ENCODE measurements at regions not wholly inside any gene's neighbourhood (a gene's known extent, or its start where the extent isn't known, plus 50 kb on each side); places are given as distances from the start of the nearest gene placed in this dataset.

- no peak for DNase-seq
- no peak for ATAC-seq (ENCODE audit: low read depth in 2 of 2)
- Mint-ChIP-seq H3K27me3 (no peaks in the 10 kb centered on the region), H3K9me3 (no peaks in the 10 kb centered on the region), H3K36me3 (no peaks in the 10 kb centered on the region), H3K4me1 (no peaks in the 10 kb centered on the region), H3K4me3 (no peak overlapping the region), H3K27ac (no peak overlapping the region)
Measured at GRCh38 chr3:78402720-78403119, 1362.8 kb downstream of the ROBO2 start.

DNA sequence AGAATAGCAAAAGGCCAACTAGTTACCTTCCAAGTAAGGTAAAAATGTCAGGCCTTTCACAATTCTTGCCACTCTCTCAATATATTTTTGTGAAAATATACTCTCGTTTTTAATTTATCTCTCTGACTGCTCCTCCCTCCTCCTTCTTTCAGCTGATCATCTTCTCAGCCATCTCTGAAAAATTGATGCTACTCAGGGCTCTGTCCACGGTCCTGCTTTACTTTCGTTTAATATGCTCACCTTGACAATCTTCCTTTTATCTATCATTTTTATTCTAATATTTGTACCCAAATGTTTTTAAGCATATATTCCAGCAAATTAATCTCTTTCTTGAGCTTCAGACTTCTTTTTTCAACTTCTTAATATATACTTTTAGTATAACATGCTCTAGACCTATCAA, 1362.1 kb downstream of the ROBO1 start:
- DNase-seq = no peak
- no peaks in the 10 kb centered on the region for H3K4me1 Mint-ChIP-seq
- no peaks in the 10 kb centered on the region for H3K36me3 Mint-ChIP-seq
- H3K27me3 Mint-ChIP-seq = no peaks in the 10 kb centered on the region
- H3K9me3 Mint-ChIP-seq = peaks cover 0 to 2% (median 0%) of the 10 kb centered on the region in 7 donors
- no peak overlapping the region for H3K4me3 Mint-ChIP-seq
- H3K27ac Mint-ChIP-seq = no peak overlapping the region
- ATAC-seq (ENCODE audit: low read depth in 2 of 2) = no peak

GRCh38 chr3:78406396-78406795, 1361.4 kb downstream of the ROBO1 start:
- no peak overlapping the region for H3K4me3 Mint-ChIP-seq
- H3K36me3 Mint-ChIP-seq = no peaks in the 10 kb centered on the region
- H3K9me3 Mint-ChIP-seq = peaks cover 0 to 2% (median 0%) of the 10 kb centered on the region in 7 donors
- H3K27me3 Mint-ChIP-seq = no peaks in the 10 kb centered on the region
- DNase-seq (no peak), ATAC-seq (ENCODE audit: low read depth in 2 of 2) (no peak)
- no peak overlapping the region for H3K27ac Mint-ChIP-seq
- H3K4me1 Mint-ChIP-seq = no peaks in the 10 kb centered on the region

- Mint-ChIP-seq H3K9me3 (peaks cover 0 to 5% (median 0%) of the 10 kb centered on the region in 7 donors), H3K27me3 (no peaks in the 10 kb centered on the region), H3K36me3 (no peaks in the 10 kb centered on the region), H3K4me3 (no peak overlapping the region), H3K4me1 (no peaks in the 10 kb centered on the region), H3K27ac (no peak overlapping the region)
- no peak for ATAC-seq (ENCODE audit: low read depth in 2 of 2)
- DNase-seq = no peak
Measured at GRCh38 chr3:78410077-78410476, 1357.7 kb downstream of the ROBO1 start.

DNA sequence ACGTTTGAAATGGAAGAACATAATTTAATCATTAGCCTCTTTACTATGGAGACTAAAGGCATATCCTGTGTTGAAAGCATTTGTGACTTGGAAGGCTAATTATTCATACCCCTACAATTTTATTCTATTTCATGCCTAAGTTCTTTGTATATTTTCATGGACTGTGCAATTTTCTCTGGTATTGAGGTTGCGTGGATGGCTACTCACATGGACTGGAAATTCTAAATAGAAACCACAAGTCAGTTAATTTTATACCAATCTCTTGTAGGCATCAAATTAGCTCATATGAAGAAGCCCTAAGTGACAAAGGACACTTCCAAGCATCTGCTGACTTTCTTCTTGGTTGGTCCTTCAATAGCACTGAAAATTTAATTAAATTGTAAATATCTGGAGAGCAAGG, 1353.5 kb downstream of the ROBO1 start:
- Mint-ChIP-seq H3K9me3 (peaks cover 0 to 13% (median 0%) of the 10 kb centered on the region in 7 donors), H3K4me1 (no peaks in the 10 kb centered on the region), H3K27me3 (no peaks in the 10 kb centered on the region), H3K4me3 (no peak overlapping the region), H3K36me3 (no peaks in the 10 kb centered on the region), H3K27ac (no peak overlapping the region)
- no peak for ATAC-seq (ENCODE audit: low read depth in 2 of 2)
- no peak for DNase-seq

- Mint-ChIP-seq H3K4me3 (no peak overlapping the region), H3K27me3 (no peaks in the 10 kb centered on the region), H3K4me1 (no peaks in the 10 kb centered on the region), H3K9me3 (peaks cover 0 to 12% (median 4%) of the 10 kb centered on the region in 7 donors), H3K27ac (no peak overlapping the region), H3K36me3 (no peaks in the 10 kb centered on the region)
- ATAC-seq (ENCODE audit: low read depth in 2 of 2) = no peak
- no peak for DNase-seq
Measured at GRCh38 chr3:78420611-78421010, 1347.2 kb downstream of the ROBO1 start.

DNA sequence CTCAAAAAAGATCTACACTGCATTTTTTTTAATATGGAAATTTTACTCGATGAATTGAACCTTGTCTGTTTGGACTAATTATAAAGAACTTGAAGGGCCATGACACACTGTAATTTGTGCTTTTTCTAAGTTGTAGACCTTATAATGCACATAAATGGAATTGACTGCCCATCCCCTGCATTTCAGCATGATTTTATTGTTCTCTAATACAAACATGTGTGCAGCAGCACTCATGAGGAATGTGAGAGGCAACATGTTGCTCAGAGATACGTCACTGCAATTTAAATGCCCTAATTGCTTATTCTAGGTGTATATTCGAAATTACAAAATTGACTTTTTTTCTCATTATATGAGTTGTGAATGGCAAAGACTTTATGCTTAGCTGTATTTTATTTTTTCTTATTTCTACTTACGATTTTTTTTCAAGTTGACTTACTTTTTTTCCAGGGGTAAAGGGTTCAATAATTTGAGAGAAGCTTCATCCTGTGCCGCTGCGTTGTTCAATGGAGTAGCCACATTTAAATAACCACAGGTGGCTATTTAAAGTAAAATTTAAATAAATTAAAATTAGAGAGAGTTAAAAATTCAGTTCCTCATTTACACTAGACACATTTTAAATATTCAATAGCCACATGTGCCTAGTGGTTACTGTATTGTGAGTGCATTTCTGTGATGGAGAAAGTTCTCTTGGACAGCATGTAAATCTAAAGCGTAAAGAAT, 1346.4 kb downstream of the ROBO1 start:
- H3K9me3 Mint-ChIP-seq = peaks cover 0 to 12% (median 4%) of the 10 kb centered on the region in 7 donors

DNA sequence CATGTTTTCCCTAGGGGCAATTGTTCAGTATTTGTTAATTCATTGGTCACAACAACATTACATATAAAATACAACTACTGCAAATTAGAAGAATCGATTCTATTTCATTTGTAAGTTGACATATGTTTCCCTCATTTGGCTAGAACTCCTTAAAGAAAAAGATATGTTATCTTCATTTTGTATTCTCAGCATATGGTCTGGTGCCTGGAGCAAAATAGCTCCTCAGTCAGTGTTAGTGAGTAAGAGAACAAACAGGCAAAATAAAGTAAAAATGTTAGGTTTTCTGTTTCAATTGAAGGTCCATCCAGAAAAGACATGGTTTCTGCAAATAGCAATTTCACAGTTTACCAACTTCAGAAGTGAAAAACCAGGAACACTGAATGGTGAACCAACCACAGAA, 1343.1 kb downstream of the ROBO1 start:
- Mint-ChIP-seq H3K27ac (no peak overlapping the region), H3K4me3 (no peak overlapping the region), H3K4me1 (no peaks in the 10 kb centered on the region), H3K27me3 (no peaks in the 10 kb centered on the region), H3K9me3 (peaks cover 0 to 10% (median 4%) of the 10 kb centered on the region in 7 donors), H3K36me3 (no peaks in the 10 kb centered on the region)
- no peak for ATAC-seq (ENCODE audit: low read depth in 2 of 2)
- no peak for DNase-seq

More for the DNA sequence above, 1346.4 kb downstream of the ROBO1 start:
- H3K27me3 Mint-ChIP-seq = no peaks in the 10 kb centered on the region
- H3K27ac Mint-ChIP-seq = no peak overlapping the region
- DNase-seq (no peak), ATAC-seq (ENCODE audit: low read depth in 2 of 2) (no peak)
- H3K4me3 Mint-ChIP-seq = no peak overlapping the region
- H3K4me1 Mint-ChIP-seq = no peaks in the 10 kb centered on the region
- H3K36me3 Mint-ChIP-seq = no peaks in the 10 kb centered on the region

DNA sequence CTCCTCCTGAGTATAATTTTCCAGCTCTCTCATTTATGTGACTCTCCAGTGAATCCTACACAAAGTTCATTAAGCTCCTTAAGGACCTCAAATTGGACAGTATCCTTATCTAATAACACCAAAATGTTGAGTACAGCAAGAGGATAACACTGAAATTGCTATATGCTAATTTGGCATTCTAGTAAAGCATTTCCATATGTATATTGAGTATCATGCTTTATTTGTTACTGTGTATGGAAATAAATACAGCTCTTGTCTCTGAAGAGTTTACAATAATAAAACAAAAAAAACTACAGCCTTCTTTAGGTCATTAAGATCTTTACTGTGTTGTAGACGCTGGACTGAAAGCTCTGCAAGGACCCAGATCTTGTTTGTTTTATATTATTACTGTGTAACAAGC, 1341.3 kb downstream of the ROBO1 start:
- no peaks in the 10 kb centered on the region for H3K4me1 Mint-ChIP-seq
- no peaks in the 10 kb centered on the region for H3K36me3 Mint-ChIP-seq
- H3K27me3 Mint-ChIP-seq = no peaks in the 10 kb centered on the region
- H3K4me3 Mint-ChIP-seq = no peak overlapping the region
- no peak overlapping the region for H3K27ac Mint-ChIP-seq
- no peak for DNase-seq
- no peak for ATAC-seq (ENCODE audit: low read depth in 2 of 2)
- peaks cover 0 to 14% (median 3%) of the 10 kb centered on the region in 7 donors for H3K9me3 Mint-ChIP-seq

DNA sequence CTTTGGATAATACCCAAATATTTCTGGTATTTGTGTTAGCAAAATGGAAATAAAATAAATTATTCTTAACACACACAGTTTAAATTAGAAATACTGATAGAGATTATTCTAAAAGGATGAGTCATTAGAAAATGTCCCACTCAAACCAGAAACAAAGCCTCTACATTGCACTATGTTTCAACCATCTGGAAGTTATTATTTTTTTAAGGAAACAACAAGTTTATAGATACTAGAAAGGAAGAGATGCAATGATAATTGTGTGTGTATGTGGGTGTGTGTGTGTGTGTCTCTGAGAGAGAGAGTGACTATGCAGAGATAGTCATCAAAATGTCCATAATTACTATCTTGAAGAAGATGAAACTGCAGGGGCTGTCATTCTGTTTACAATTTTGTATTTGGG, 1340.5 kb downstream of the ROBO1 start:
- Mint-ChIP-seq H3K36me3 (no peaks in the 10 kb centered on the region), H3K9me3 (peaks cover 0 to 14% (median 5%) of the 10 kb centered on the region in 7 donors), H3K4me3 (no peak overlapping the region), H3K27ac (no peak overlapping the region), H3K4me1 (no peaks in the 10 kb centered on the region), H3K27me3 (no peaks in the 10 kb centered on the region)
- ATAC-seq (ENCODE audit: low read depth in 2 of 2) = no peak
- no peak for DNase-seq

DNA sequence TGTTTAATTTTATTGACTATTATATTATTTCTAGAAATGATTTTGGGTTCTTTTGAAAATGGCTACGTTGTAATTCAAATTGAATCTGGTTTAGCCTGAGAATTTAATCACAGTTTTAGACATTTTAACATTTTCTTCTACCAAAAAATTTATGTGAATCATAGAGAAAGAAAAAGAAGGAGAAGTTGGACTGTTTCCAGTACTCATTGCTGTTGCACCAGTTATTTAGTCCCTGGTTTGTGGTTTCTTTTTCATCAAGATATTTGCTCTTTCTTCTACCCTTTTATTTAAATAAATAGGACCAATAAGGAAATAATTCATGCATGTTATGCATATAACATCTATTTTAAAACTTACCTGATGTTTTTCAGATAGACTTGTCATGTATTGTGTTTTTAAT, 1337.1 kb downstream of the ROBO1 start:
- H3K27me3 Mint-ChIP-seq = no peaks in the 10 kb centered on the region
- no peak overlapping the region for H3K4me3 Mint-ChIP-seq
- no peaks in the 10 kb centered on the region for H3K36me3 Mint-ChIP-seq
- DNase-seq (no peak), ATAC-seq (ENCODE audit: low read depth in 2 of 2) (no peak)
- no peaks in the 10 kb centered on the region for H3K4me1 Mint-ChIP-seq
- H3K9me3 Mint-ChIP-seq = peaks cover 0 to 19% (median 3%) of the 10 kb centered on the region in 7 donors
- H3K27ac Mint-ChIP-seq = no peak overlapping the region

- H3K27ac Mint-ChIP-seq = no peak overlapping the region
- H3K27me3 Mint-ChIP-seq = no peaks in the 10 kb centered on the region
- H3K9me3 Mint-ChIP-seq = peaks cover 0 to 12% (median 2%) of the 10 kb centered on the region in 7 donors
- DNase-seq (no peak), ATAC-seq (ENCODE audit: low read depth in 2 of 2) (no peak)
- H3K4me1 Mint-ChIP-seq = no peaks in the 10 kb centered on the region
- H3K4me3 Mint-ChIP-seq = no peak overlapping the region
- no peaks in the 10 kb centered on the region for H3K36me3 Mint-ChIP-seq
Measured at GRCh38 chr3:78434801-78435200, 1333.0 kb downstream of the ROBO1 start.

- Mint-ChIP-seq H3K4me3 (no peak overlapping the region), H3K27me3 (no peaks in the 10 kb centered on the region), H3K9me3 (peaks cover 0 to 9% (median 5%) of the 10 kb centered on the region in 7 donors), H3K4me1 (no peaks in the 10 kb centered on the region), H3K27ac (no peak overlapping the region), H3K36me3 (no peaks in the 10 kb centered on the region)
- ATAC-seq (ENCODE audit: low read depth in 2 of 2) (no peak), DNase-seq (no peak)
Measured at GRCh38 chr3:78455166-78455565, 1312.6 kb downstream of the ROBO1 start.

GRCh38 chr3:78455712-78456433, 1311.9 kb downstream of the ROBO1 start:
- ATAC-seq (ENCODE audit: low read depth in 2 of 2) (no peak), DNase-seq (no peak)
- Mint-ChIP-seq H3K4me1 (no peaks in the 10 kb centered on the region), H3K27me3 (no peaks in the 10 kb centered on the region), H3K36me3 (no peaks in the 10 kb centered on the region), H3K9me3 (peaks cover 0 to 10% (median 5%) of the 10 kb centered on the region in 7 donors), H3K27ac (no peak overlapping the region), H3K4me3 (no peak overlapping the region)

Data from naive B cell (primary cell).